ENCODE measurements at regions not wholly inside any gene's neighbourhood (a gene's known extent, or its start where the extent isn't known, plus 50 kb on each side); places are given as distances from the start of the nearest gene placed in this dataset.

DNA sequence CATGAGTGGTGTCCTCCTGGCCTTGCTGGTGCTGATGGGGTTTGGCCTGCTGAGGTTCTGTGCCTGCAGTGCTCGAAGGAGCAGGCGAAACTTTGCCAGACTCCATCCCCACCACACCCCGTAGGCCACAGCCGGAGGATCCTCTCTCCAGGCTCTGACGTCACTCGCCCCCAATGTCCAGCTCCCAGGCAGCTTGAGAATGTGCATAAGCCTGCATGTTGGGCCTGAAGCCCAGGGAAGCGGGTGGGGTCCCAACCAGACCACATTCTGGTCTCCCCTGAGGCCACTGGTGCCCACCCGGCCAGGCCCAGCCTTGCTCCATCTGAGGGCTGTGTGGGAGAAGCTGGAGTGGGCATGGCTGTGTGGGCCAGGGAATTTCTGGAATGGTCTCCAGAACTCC, 109.8 kb downstream of the ASB7 start (continued):
- TF ChIP-seq, protein P1, sequence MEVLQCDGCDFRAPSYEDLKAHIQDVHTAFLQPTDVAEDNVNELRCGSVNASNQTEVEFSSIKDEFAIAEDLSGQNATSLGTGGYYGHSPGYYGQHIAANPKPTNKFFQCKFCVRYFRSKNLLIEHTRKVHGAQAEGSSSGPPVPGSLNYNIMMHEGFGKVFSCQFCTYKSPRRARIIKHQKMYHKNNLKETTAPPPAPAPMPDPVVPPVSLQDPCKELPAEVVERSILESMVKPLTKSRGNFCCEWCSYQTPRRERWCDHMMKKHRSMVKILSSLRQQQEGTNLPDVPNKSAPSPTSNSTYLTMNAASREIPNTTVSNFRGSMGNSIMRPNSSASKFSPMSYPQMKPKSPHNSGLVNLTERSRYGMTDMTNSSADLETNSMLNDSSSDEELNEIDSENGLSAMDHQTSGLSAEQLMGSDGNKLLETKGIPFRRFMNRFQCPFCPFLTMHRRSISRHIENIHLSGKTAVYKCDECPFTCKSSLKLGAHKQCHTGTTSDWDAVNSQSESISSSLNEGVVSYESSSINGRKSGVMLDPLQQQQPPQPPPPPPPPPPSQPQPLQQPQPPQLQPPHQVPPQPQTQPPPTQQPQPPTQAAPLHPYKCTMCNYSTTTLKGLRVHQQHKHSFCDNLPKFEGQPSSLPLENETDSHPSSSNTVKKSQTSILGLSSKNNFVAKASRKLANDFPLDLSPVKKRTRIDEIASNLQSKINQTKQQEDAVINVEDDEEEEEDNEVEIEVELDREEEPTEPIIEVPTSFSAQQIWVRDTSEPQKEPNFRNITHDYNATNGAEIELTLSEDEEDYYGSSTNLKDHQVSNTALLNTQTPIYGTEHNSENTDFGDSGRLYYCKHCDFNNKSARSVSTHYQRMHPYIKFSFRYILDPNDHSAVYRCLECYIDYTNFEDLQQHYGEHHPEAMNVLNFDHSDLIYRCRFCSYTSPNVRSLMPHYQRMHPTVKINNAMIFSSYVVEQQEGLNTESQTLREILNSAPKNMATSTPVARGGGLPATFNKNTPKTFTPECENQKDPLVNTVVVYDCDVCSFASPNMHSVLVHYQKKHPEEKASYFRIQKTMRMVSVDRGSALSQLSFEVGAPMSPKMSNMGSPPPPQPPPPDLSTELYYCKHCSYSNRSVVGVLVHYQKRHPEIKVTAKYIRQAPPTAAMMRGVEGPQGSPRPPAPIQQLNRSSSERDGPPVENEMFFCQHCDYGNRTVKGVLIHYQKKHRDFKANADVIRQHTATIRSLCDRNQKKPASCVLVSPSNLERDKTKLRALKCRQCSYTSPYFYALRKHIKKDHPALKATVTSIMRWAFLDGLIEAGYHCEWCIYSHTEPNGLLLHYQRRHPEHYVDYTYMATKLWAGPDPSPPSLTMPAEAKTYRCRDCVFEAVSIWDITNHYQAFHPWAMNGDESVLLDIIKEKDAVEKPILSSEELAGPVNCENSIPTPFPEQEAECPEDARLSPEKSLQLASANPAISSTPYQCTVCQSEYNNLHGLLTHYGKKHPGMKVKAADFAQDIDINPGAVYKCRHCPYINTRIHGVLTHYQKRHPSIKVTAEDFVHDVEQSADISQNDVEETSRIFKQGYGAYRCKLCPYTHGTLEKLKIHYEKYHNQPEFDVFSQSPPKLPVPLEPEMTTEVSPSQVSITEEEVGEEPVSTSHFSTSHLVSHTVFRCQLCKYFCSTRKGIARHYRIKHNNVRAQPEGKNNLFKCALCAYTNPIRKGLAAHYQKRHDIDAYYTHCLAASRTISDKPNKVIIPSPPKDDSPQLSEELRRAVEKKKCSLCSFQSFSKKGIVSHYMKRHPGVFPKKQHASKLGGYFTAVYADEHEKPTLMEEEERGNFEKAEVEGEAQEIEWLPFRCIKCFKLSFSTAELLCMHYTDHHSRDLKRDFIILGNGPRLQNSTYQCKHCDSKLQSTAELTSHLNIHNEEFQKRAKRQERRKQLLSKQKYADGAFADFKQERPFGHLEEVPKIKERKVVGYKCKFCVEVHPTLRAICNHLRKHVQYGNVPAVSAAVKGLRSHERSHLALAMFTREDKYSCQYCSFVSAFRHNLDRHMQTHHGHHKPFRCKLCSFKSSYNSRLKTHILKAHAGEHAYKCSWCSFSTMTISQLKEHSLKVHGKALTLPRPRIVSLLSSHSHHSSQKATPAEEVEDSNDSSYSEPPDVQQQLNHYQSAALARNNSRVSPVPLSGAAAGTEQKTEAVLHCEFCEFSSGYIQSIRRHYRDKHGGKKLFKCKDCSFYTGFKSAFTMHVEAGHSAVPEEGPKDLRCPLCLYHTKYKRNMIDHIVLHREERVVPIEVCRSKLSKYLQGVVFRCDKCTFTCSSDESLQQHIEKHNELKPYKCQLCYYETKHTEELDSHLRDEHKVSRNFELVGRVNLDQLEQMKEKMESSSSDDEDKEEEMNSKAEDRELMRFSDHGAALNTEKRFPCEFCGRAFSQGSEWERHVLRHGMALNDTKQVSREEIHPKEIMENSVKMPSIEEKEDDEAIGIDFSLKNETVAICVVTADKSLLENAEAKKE (CRISPR knock-in tag; IDR thresholded peaks at IDR 0.05), result no peak
- TF ChIP-seq CREB1 (CRISPR knock-in tag; IDR thresholded peaks at IDR 0.05; ENCODE audit: low read depth), result no peak
- TF ChIP-seq EZH2phosphoT487 (IDR thresholded peaks at IDR 0.05; ENCODE audit: unreplicated experiment), result no peak

DNA sequence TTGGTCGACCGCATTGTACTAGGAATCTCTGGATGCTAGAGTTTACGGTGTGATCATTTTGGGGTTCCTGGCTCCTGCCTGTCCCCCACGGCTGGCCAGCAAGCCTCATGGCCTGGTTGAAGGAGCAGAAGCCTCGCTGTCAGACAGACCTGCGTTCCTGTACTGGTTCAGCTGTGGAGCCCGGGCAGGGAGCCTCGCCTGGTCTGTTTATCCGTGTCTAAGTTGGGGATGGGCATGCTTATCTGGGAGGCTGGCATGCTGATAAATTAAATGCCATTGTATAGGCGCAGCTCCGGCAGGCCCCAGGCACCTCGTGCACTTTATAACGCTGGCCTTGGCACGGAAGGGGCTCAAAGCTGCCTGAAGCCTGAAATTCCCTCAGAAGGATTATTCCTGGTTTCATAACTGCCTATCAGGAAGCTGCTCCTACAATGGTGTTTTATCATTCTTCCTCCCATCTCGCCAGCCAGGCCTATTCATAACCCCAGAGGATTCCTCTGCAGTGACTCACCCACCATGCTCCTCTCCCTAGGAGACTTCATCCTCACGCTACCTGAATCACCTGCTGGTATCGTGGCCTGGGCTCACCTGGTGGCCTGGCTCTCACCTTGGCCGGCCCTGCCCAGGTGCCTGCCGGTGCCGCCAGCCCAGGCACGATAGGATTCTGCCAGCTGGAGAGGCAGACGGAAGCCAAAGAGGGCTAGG, 110.9 kb downstream of the ASB7 start:
- no peaks in the 10 kb centered on the region for H3K27me3 ChIP-seq (ENCODE audit: insufficient read depth)
- Mint-ChIP-seq H3K27ac (peak overlapping the region; percentile 25; the same call in 1 of the 2 replicates), H3K36me3 (ENCODE audit: low read depth) (peaks cover 22% of the 10 kb centered on the region), H3K4me3 (no peak overlapping the region), H3K9me3 (peaks cover 31% of the 10 kb centered on the region), H3K4me1 (no peaks in the 10 kb centered on the region; the same call in 2 of the 3 replicates), H3K27me3 (ENCODE audit: insufficient read depth, low read depth, poor library complexity) (peaks cover 3% of the 10 kb centered on the region)
- H3K79me2 ChIP-seq (replicated peaks; ENCODE audit: insufficient read depth), result no peaks in the 10 kb centered on the region
- H4K20me1 ChIP-seq (replicated peaks; ENCODE audit: insufficient read depth), result no peaks in the 10 kb centered on the region
- no peaks in the 10 kb centered on the region for H3K36me3 ChIP-seq (ENCODE audit: insufficient read depth)
- H3K27ac ChIP-seq (ENCODE audit: low read depth), result no peak overlapping the region
- H3F3A ChIP-seq (replicated peaks; ENCODE audit: low read depth), result no peaks in the 10 kb centered on the region
- DNase-seq (ENCODE audit: low spot score) (no peak), ATAC-seq (no peak; the same call in 2 of the 3 replicates)
- no peak overlapping the region for H3K4me2 ChIP-seq
- no peaks in the 10 kb centered on the region for H3K4me1 ChIP-seq (ENCODE audit: insufficient read depth)
- H3K9me2 ChIP-seq (ENCODE audit: insufficient read depth), result 0 out of 2 replicates have a peak, but pooled peaks cover 11% of the 10 kb centered on the region
- H2AFZ ChIP-seq, result no peak overlapping the region
- TF ChIP-seq CREB1 (CRISPR knock-in tag; IDR thresholded peaks at IDR 0.05; ENCODE audit: low read depth), result no peak
- TF ChIP-seq STAT1 (IDR thresholded peaks at IDR 0.05; ENCODE audit: unreplicated experiment), result no peak
- no peak overlapping the region for H3K4me3 ChIP-seq

Data from GM23338 (cell line).